Raji (cell line): ENCODE measurements at regions not wholly inside any gene's neighbourhood (a gene's known extent, or its start where the extent isn't known, plus 50 kb on each side); places are given as distances from the start of the nearest gene placed in this dataset.

Source experiments
- POLR2A ChIP-seq: IDR thresholded peaks from 2 replicates; pipeline ENCODE4 v1.6.1; 2011; ENCODE audit warnings: low read depth, low read length, control low read depth; ENCODE audit not compliant: insufficient read depth

DNA sequence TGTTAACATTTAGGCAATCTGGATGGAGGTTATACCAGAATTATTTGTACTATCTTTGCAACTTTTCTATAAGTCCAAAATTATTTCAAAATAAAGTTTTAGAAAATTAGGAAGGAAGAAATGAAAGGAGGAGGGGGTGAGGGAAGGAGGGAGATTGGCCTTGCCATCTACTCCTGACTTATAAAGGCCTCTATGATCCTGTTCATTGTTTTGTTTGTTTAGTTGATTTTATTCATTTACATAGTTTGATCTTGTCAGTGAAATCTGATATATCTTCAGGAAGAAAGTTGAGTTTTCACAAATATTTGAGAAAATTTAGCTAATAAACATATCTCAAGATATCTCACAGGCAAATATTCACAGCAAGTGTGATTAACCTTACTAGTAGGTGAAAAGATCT lies 189.3 kb upstream of the NOCT start:
- TF ChIP-seq POLR2A, result no peak

- TF ChIP-seq POLR2A, result no peak
Observed at GRCh38 chr4:138821331-138821730, 194.2 kb upstream of the NOCT start.

DNA sequence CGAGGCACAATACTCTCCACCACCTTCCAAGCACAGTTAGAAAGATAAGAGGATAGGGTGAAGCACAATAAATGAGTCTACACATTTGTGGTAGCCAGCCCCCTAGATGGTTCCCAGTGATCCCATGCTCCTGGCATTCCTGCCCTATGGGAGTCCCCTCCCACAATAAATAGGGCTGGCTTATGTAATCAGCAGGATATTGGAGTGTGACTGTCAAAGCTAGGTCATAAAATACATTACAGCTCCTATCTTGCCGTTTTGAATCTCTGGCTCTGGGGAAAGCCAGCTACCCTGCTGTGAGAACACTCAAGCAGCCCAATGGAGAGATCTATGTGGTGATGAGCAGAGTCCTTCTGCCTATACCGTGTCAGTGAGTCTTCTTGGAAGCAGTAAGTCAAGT lies 198.7 kb upstream of the NOCT start:
- no peak for TF ChIP-seq POLR2A

DNA sequence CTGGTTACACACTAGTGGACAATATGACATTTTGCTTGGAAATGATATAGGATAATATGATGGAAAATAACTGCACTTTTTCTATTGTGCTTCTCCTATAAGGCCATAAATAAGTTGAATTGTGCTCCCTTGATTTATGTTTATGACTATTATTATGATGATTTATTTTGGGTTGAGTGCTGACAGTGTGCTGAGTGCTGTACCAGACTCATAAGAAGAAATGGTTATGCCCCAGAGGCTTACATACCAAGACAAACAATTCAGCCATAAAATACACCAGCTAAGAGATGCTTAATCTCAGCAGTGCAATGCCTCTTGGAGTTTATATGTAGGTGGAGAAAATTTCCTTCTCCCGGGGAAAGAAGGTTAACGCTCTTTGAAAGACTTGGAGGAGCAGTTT lies 199.8 kb upstream of the NOCT start:
- no peak for TF ChIP-seq POLR2A

- no peak for TF ChIP-seq POLR2A
Observed at GRCh38 chr4:138805736-138806135, 209.8 kb upstream of the NOCT start.

GRCh38 chr4:138804711-138805110 lies 210.9 kb upstream of the NOCT start:
- TF ChIP-seq POLR2A, result no peak

- TF ChIP-seq POLR2A, result no peak
Observed at GRCh38 chr4:138803051-138803450, 212.5 kb upstream of the NOCT start.

GRCh38 chr4:138802499-138802898 lies 213.1 kb upstream of the NOCT start:
- TF ChIP-seq POLR2A, result no peak

GRCh38 chr4:138800421-138800820 lies 215.2 kb upstream of the NOCT start:
- no peak for TF ChIP-seq POLR2A

GRCh38 chr4:138798404-138798803 lies 217.2 kb upstream of the NOCT start:
- TF ChIP-seq POLR2A, result no peak

- TF ChIP-seq POLR2A, result no peak
Observed at GRCh38 chr4:138797646-138798045, 217.9 kb upstream of the NOCT start.

- TF ChIP-seq POLR2A, result no peak
Observed at GRCh38 chr4:138796761-138797160, 218.8 kb upstream of the NOCT start.

DNA sequence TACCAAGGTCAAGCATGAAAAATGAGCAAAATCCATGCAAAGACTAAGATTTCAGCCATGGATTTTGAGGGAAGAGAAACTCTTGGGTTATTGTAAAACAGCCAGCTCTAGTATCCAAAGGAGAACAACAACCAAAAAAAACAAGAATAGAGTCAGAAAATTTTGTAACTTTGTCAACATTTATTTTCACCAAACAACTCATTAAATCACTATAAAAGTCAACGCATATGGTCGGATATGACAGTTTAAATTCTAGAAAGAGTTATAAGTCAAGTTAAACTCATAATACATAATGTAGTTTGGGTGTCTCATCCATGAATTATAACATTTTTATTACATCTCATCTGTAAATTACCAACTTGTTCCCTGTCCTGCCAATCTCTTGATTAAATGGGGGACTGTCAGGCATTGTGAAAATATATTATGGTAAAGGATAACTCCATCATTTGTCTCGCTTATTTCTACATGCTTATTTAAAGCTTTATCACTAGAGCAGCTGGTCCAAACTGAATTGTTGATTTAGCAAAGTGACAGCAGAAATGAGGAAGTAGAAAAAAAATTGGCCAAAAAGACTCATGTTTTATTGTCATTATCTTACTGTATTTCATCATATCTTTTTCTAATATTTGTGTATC lies 224.8 kb upstream of the NOCT start:
- no peak for TF ChIP-seq POLR2A

- TF ChIP-seq POLR2A, result no peak
Observed at GRCh38 chr4:138789796-138790195, 225.8 kb upstream of the NOCT start.

DNA sequence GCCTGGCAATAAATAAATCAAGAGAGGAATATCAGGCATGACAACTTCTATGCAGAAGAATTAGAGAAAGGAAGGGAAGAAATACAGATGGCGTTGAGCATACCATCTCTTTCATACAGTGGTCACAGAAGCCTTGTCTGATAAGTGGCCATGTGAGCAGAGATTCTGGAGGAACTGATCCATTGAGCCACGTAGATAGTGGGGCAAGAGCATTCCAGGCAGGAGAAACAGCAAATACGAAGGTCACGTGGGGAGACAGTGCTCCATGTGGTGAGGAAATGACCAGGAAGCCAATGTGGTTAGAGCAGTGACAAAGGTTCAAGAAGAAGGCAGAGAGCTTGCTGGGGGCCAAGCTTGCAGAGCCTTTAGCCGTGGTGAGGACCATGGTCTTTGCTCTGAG lies 226.7 kb upstream of the NOCT start:
- no peak for TF ChIP-seq POLR2A

- TF ChIP-seq POLR2A, result no peak
Observed at GRCh38 chr4:138788267-138788790, 227.3 kb upstream of the NOCT start.

GRCh38 chr4:138775890-138776289 lies 239.7 kb upstream of the NOCT start:
- TF ChIP-seq POLR2A, result no peak
